Left ventricle myocardium inferior (tissue), 1 donor: ENCODE measurements at regions not wholly inside any gene's neighbourhood (a gene's known extent, or its start where the extent isn't known, plus 50 kb on each side); places are given as distances from the start of the nearest gene placed in this dataset.

Source experiments
- DNase-seq: peaks from one replicate; pipeline ENCODE4 v3.0.0-alpha.2; 2020
- H3K27ac ChIP-seq: fragments of 200-600 bp; replicated peaks from 2 replicates; pipeline ENCODE4 v1.8.0; 2021
- H3K27me3 ChIP-seq: fragments of 200-600 bp; 2 replicates; pipeline ENCODE4 v1.8.0; 2021; ENCODE audit warnings: low read depth
- H3K36me3 ChIP-seq: fragments of 200-600 bp; 2 replicates; pipeline ENCODE4 v1.8.0; 2021
- H3K4me1 ChIP-seq: fragments of 200-600 bp; 2 replicates; pipeline ENCODE4 v1.8.0; 2021
- H3K4me3 ChIP-seq: fragments of 200-600 bp; 2 replicates; pipeline ENCODE4 v1.8.0; 2021; ENCODE audit warnings: mild to moderate bottlenecking, moderate library complexity
- H3K9me3 ChIP-seq: fragments of 200-600 bp; replicated peaks from 2 replicates; pipeline ENCODE4 v1.8.0; 2021
- CTCF ChIP-seq: fragments of 200-600 bp; IDR thresholded peaks from 2 replicates; pipeline ENCODE4 v1.8.0; 2021; ENCODE audit warnings: antibody characterized with exemption, mild to moderate bottlenecking, borderline replicate concordance
- intact Hi-C: fragments of 100-400 bp; cut with micrococcal nuclease; formaldehyde crosslinking; loops from one replicate; pipeline ENCODE4 v1.11.0; 2022
- donor health status: DM: no; HTN: yes; CAD: no; lungs with severe emphysema.

- no peak overlapping the region for H3K27ac ChIP-seq
- H3K36me3 ChIP-seq, result no peaks in the 10 kb centered on the region
- DNase-seq, result no peak
- no peaks in the 10 kb centered on the region for H3K4me1 ChIP-seq
- H3K9me3 ChIP-seq, result no peaks in the 10 kb centered on the region
- no peak overlapping the region for H3K4me3 ChIP-seq
- intact Hi-C loops, result no loop called here
- no peak for TF ChIP-seq CTCF
- H3K27me3 ChIP-seq, result no peaks in the 10 kb centered on the region
Measured at GRCh38 chr3:79986338-79986737, 218.5 kb upstream of the ROBO1 start.

- H3K9me3 ChIP-seq, result no peaks in the 10 kb centered on the region
- intact Hi-C loops, result no loop called here
- no peak overlapping the region for H3K27ac ChIP-seq
- H3K4me3 ChIP-seq, result no peak overlapping the region
- no peaks in the 10 kb centered on the region for H3K36me3 ChIP-seq
- no peak for DNase-seq
- TF ChIP-seq CTCF, result no peak
- no peaks in the 10 kb centered on the region for H3K4me1 ChIP-seq
- H3K27me3 ChIP-seq, result no peaks in the 10 kb centered on the region
Measured at GRCh38 chr3:79985816-79986215, 218.0 kb upstream of the ROBO1 start.

- H3K27ac ChIP-seq, result no peak overlapping the region
- no peak for DNase-seq
- H3K36me3 ChIP-seq, result no peaks in the 10 kb centered on the region
- intact Hi-C loops, result no loop called here
- no peaks in the 10 kb centered on the region for H3K9me3 ChIP-seq
- no peaks in the 10 kb centered on the region for H3K27me3 ChIP-seq
- TF ChIP-seq CTCF, result no peak
- H3K4me3 ChIP-seq, result no peak overlapping the region
- no peaks in the 10 kb centered on the region for H3K4me1 ChIP-seq
Measured at GRCh38 chr3:79983118-79983517, 215.3 kb upstream of the ROBO1 start.

- no peaks in the 10 kb centered on the region for H3K27me3 ChIP-seq
- H3K27ac ChIP-seq, result no peak overlapping the region
- H3K4me1 ChIP-seq, result no peaks in the 10 kb centered on the region
- TF ChIP-seq CTCF, result no peak
- intact Hi-C loops, result no loop called here
- H3K9me3 ChIP-seq, result peaks cover 17% of the 10 kb centered on the region
- DNase-seq, result no peak
- no peak overlapping the region for H3K4me3 ChIP-seq
- no peaks in the 10 kb centered on the region for H3K36me3 ChIP-seq
Measured at GRCh38 chr3:79979990-79980389, 212.2 kb upstream of the ROBO1 start.

GRCh38 chr3:79976466-79976865, 208.7 kb upstream of the ROBO1 start:
- intact Hi-C loops, result no loop called here
- no peak for TF ChIP-seq CTCF
- no peak overlapping the region for H3K4me3 ChIP-seq
- H3K9me3 ChIP-seq, result peaks cover 17% of the 10 kb centered on the region
- no peak overlapping the region for H3K27ac ChIP-seq
- H3K36me3 ChIP-seq, result no peaks in the 10 kb centered on the region
- peaks cover 3% of the 10 kb centered on the region for H3K4me1 ChIP-seq
- H3K27me3 ChIP-seq, result no peaks in the 10 kb centered on the region
- DNase-seq, result no peak
